MCF 10A (cell line): ENCODE measurements at regions not wholly inside any gene's neighbourhood (a gene's known extent, or its start where the extent isn't known, plus 50 kb on each side); places are given as distances from the start of the nearest gene placed in this dataset.

ENCODE experiments used
- BruUV-seq: library from RNA; stranded (reverse); fragments of 400-500 nt; replicated peaks from 2 replicates; lab custom pipeline; 2021; lab: Mats Ljungman, UMichigan
- CTCF ChIA-PET: fragments of 300-600 bp; sonication (Branson Sonifier 250); formaldehyde crosslinking; extraction: SDS; loops from one replicate; lab custom pipeline; 2021; ENCODE audit warnings: antibody characterized with exemption, inconsistent platforms; lab: Yijun Ruan, JAX
- POLR2A ChIA-PET: fragments of 300-600, 350-650 bp; sonication (Branson Sonifier 250); formaldehyde crosslinking; extraction: SDS; loops from one replicate; lab custom pipeline; 2020; ENCODE audit warnings: antibody characterized with exemption, inconsistent platforms; lab: Yijun Ruan, JAX
- DNase-seq: peaks from one replicate; pipeline ENCODE4 v3.0.0-alpha.2; 2018; ENCODE audit not compliant: unreplicated experiment
- H3K27ac Mint-ChIP-seq: one replicate; pipeline ENCODE4 v1.8.0; 2022; ENCODE audit warnings: mild to moderate bottlenecking, low read depth, mixed read lengths; ENCODE audit not compliant: unreplicated experiment
- H3K27me3 Mint-ChIP-seq: one replicate; pipeline ENCODE4 v1.8.0; 2022; ENCODE audit warnings: mixed read lengths; ENCODE audit not compliant: insufficient read depth, unreplicated experiment
- H3K36me3 Mint-ChIP-seq: one replicate; pipeline ENCODE4 v1.8.0; 2022; ENCODE audit warnings: mild to moderate bottlenecking, moderate library complexity, mixed read lengths; ENCODE audit not compliant: insufficient read depth, unreplicated experiment
- H3K4me1 Mint-ChIP-seq: one replicate; pipeline ENCODE4 v1.8.0; 2022; ENCODE audit warnings: mixed read lengths; ENCODE audit not compliant: insufficient read depth, unreplicated experiment
- H3K4me3 Mint-ChIP-seq: one replicate; pipeline ENCODE4 v1.8.0; 2022; ENCODE audit warnings: mild to moderate bottlenecking, moderate library complexity, mixed read lengths; ENCODE audit not compliant: unreplicated experiment
- H3K9me3 Mint-ChIP-seq: one replicate; pipeline ENCODE4 v1.8.0; 2022; ENCODE audit warnings: mixed read lengths; ENCODE audit not compliant: unreplicated experiment
- CTCF ChIP-seq: fragments of 200-600 bp; IDR thresholded peaks from one replicate; pipeline ENCODE4 v1.8.0; 2022; ENCODE audit warnings: antibody characterized with exemption, mild to moderate bottlenecking; ENCODE audit not compliant: unreplicated experiment
- intact Hi-C: fragments of 100-400 bp; cut with micrococcal nuclease; formaldehyde crosslinking; loops from 2 replicates; pipeline ENCODE4 v1.14.1; 2022

GRCh38 chr5:146940295-146940694 is 61.7 kb upstream of the PPP2R2B start:
- CTCF ChIA-PET: interaction anchor here (0.6 kb wide), 1 partner anchor 9 kb away, joined by 6 read pairs; no protein-coding TSS in a partner anchor
- intact Hi-C loops: no loop called here
- Mint-ChIP-seq H3K4me3 (no peak overlapping the region), H3K27ac (no peak overlapping the region), H3K36me3 (no peaks in the 10 kb centered on the region), H3K4me1 (no peaks in the 10 kb centered on the region), H3K9me3 (no peaks in the 10 kb centered on the region), H3K27me3 (no peaks in the 10 kb centered on the region)
- no TSS peak for BruUV-seq
- POLR2A ChIA-PET: no interaction called here
- TF ChIP-seq CTCF: no peak
- DNase-seq: no peak

- no peaks in the 10 kb centered on the region for H3K4me1 Mint-ChIP-seq
Observed at GRCh38 chr5:146944019-146944418, 65.5 kb upstream of the PPP2R2B start.

GRCh38 chr5:146944764-146945616 is 66.4 kb upstream of the PPP2R2B start:
- DNase-seq: no peak
- H3K4me3 Mint-ChIP-seq: no peak overlapping the region
- no TSS peak for BruUV-seq
- no peaks in the 10 kb centered on the region for H3K36me3 Mint-ChIP-seq
- CTCF ChIA-PET: interaction anchor here (0.6 to 3.6 kb wide), 4 partner anchors 21 to 417 kb away, joined by 3 to 23 read pairs (median 10); no protein-coding TSS in a partner anchor
- H3K9me3 Mint-ChIP-seq: no peaks in the 10 kb centered on the region
- POLR2A ChIA-PET: no interaction called here
- no peak overlapping the region for H3K27ac Mint-ChIP-seq
- intact Hi-C loops: loop anchor here (5.0 kb wide), 1 partner anchor 403 kb away; no protein-coding TSS in a partner anchor
- H3K4me1 Mint-ChIP-seq: no peaks in the 10 kb centered on the region
- H3K27me3 Mint-ChIP-seq: no peaks in the 10 kb centered on the region
- TF ChIP-seq CTCF: no peak

More at GRCh38 chr5:146944019-146944418, 65.5 kb upstream of the PPP2R2B start:
- ChIA-PET CTCF (interaction anchor here (0.6 to 1.8 kb wide), 4 partner anchors 22 to 416 kb away, joined by 3 to 6 read pairs (median 4); no protein-coding TSS in a partner anchor), POLR2A (no interaction called here)
- no TSS peak for BruUV-seq
- no peak for TF ChIP-seq CTCF
- no peak for DNase-seq
- no peaks in the 10 kb centered on the region for H3K36me3 Mint-ChIP-seq
- no peak overlapping the region for H3K27ac Mint-ChIP-seq
- no peak overlapping the region for H3K4me3 Mint-ChIP-seq
- H3K9me3 Mint-ChIP-seq: no peaks in the 10 kb centered on the region
- no peaks in the 10 kb centered on the region for H3K27me3 Mint-ChIP-seq
- intact Hi-C loops: no loop called here

- no peaks in the 10 kb centered on the region for H3K9me3 Mint-ChIP-seq
- no TSS peak for BruUV-seq
- ChIA-PET CTCF (interaction anchor here (0.6 to 3.6 kb wide), 11 partner anchors 11 to 413 kb away, joined by 3 to 23 read pairs (median 5); no protein-coding TSS in a partner anchor), POLR2A (no interaction called here)
- intact Hi-C loops: loop anchor here (5.0 kb wide), 1 partner anchor 403 kb away; no protein-coding TSS in a partner anchor
- no peaks in the 10 kb centered on the region for H3K36me3 Mint-ChIP-seq
- TF ChIP-seq CTCF: no peak
- no peaks in the 10 kb centered on the region for H3K27me3 Mint-ChIP-seq
- no peak overlapping the region for H3K4me3 Mint-ChIP-seq
- no peak for DNase-seq
- H3K4me1 Mint-ChIP-seq: no peaks in the 10 kb centered on the region
- H3K27ac Mint-ChIP-seq: no peak overlapping the region
Observed at GRCh38 chr5:146945617-146946084, 67.1 kb upstream of the PPP2R2B start.
